ENCODE measurements at regions not wholly inside any gene's neighbourhood (a gene's known extent, or its start where the extent isn't known, plus 50 kb on each side); places are given as distances from the start of the nearest gene placed in this dataset.
A peak's percentile ranks its signal among the peaks of the same experiment; 100 is the strongest.

- peak; percentile 77 for DNase-seq (ENCODE audit: low read depth)
- TF ChIP-seq, protein P1, sequence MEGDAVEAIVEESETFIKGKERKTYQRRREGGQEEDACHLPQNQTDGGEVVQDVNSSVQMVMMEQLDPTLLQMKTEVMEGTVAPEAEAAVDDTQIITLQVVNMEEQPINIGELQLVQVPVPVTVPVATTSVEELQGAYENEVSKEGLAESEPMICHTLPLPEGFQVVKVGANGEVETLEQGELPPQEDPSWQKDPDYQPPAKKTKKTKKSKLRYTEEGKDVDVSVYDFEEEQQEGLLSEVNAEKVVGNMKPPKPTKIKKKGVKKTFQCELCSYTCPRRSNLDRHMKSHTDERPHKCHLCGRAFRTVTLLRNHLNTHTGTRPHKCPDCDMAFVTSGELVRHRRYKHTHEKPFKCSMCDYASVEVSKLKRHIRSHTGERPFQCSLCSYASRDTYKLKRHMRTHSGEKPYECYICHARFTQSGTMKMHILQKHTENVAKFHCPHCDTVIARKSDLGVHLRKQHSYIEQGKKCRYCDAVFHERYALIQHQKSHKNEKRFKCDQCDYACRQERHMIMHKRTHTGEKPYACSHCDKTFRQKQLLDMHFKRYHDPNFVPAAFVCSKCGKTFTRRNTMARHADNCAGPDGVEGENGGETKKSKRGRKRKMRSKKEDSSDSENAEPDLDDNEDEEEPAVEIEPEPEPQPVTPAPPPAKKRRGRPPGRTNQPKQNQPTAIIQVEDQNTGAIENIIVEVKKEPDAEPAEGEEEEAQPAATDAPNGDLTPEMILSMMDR (IDR thresholded peaks at IDR 0.05; ENCODE audit: low read length, missing control alignments): peak; percentile 43
Measured at GRCh38 chr7:19982841-19983835, 209.7 kb upstream of the TMEM196 start.

GRCh38 chr7:19973581-19973980 lies 200.2 kb upstream of the TMEM196 start:
- no peak overlapping the region for H3K4me3 ChIP-seq (replicated peaks; ENCODE audit: low read depth, low read length)
- TF ChIP-seq, protein P1 (IDR thresholded peaks at IDR 0.05; ENCODE audit: low read length, missing control alignments): no peak
- DNase-seq (ENCODE audit: low read depth): no peak

More at GRCh38 chr7:19982841-19983835, 209.7 kb upstream of the TMEM196 start:
- H3K4me3 ChIP-seq (replicated peaks; ENCODE audit: low read depth, low read length): no peak overlapping the region

- no peak overlapping the region for H3K4me3 ChIP-seq (replicated peaks; ENCODE audit: low read depth, low read length)
- DNase-seq (ENCODE audit: low read depth): no peak
- TF ChIP-seq, protein P1 (IDR thresholded peaks at IDR 0.05; ENCODE audit: low read length, missing control alignments): no peak
Measured at GRCh38 chr7:19972876-19973275, 199.5 kb upstream of the TMEM196 start.

DNA sequence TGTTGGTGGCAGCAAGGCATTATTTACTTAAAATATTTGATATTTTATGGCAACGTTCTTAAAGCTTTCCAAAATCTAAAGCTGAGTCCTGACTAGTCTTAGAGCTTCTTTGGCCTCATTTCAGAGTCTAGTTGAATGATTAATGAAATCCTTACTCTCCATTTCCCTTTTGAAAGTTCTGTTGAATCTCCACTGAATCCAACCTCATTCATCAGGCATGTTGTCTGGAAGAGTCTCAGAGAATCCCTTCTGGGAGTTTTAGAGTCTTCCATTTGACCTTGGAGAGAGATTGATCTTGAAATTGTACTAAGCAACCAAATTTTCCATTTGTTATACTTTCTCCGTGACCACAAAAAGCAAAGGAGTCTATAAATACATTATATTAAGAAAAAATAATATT lies 198.5 kb upstream of the TMEM196 start:
- no peak for DNase-seq (ENCODE audit: low read depth)
- TF ChIP-seq, protein P1 (IDR thresholded peaks at IDR 0.05; ENCODE audit: low read length, missing control alignments): no peak
- no peak overlapping the region for H3K4me3 ChIP-seq (replicated peaks; ENCODE audit: low read depth, low read length)

- TF ChIP-seq, protein P1 (IDR thresholded peaks at IDR 0.05; ENCODE audit: low read length, missing control alignments): no peak
- DNase-seq (ENCODE audit: low read depth): no peak
- no peak overlapping the region for H3K4me3 ChIP-seq (replicated peaks; ENCODE audit: low read depth, low read length)
Measured at GRCh38 chr7:19970514-19970913, 197.1 kb upstream of the TMEM196 start.

DNA sequence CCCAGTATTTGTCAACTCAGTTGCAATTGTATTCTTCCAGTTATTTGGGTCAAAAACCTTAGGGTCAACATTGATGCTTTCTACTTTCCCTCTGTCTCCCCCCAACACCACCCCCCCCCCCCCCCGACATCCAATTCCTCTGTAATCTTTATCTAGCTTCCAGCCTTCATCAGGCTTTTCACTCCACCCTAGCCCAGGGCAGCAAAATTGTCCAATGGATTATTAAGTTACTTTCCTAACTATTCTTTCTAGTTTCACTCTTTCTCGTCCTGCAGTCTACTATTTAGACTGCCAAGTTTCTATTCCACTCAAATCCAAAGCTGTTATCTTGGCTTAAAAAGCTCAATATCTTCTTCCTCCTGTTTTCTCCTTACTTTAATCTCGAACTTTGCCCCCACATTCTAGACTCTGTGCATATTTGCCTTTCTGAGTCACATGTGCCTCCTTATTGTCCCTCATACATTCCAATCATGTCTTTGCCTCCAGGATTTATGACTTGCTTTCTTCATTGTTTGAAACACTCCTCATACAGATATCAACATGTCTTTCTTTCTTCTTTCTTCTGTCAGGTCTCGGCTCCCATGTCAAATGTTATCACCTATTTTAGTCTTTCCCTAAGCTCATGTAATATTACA lies 196.6 kb upstream of the TMEM196 start:
- TF ChIP-seq, protein P1 (IDR thresholded peaks at IDR 0.05; ENCODE audit: low read length, missing control alignments): no peak
- no peak overlapping the region for H3K4me3 ChIP-seq (replicated peaks; ENCODE audit: low read depth, low read length)
- DNase-seq (ENCODE audit: low read depth): peak; percentile 68
